DMS 273 (cell line): ENCODE measurements at regions not wholly inside any gene's neighbourhood (a gene's known extent, or its start where the extent isn't known, plus 50 kb on each side); places are given as distances from the start of the nearest gene placed in this dataset.

Experiments
- DNase-seq: peaks from one replicate; lab custom pipeline; 2025; ENCODE audit not compliant: unreplicated experiment; lab: John Stamatoyannopoulos, UW

- no peak for DNase-seq
Measured at GRCh38 chr18:41269294-41269693, 685.7 kb upstream of the PIK3C3 start.

GRCh38 chr18:41268271-41268670 is 686.8 kb upstream of the PIK3C3 start:
- DNase-seq: no peak

- no peak for DNase-seq
Measured at GRCh38 chr18:41266616-41267015, 688.4 kb upstream of the PIK3C3 start.

GRCh38 chr18:41266204-41266603 is 688.8 kb upstream of the PIK3C3 start:
- no peak for DNase-seq

GRCh38 chr18:41265047-41265446 is 690.0 kb upstream of the PIK3C3 start:
- DNase-seq: no peak

- DNase-seq: no peak
Measured at GRCh38 chr18:41263956-41264355, 691.1 kb upstream of the PIK3C3 start.

- no peak for DNase-seq
Measured at GRCh38 chr18:41262688-41263087, 692.3 kb upstream of the PIK3C3 start.

GRCh38 chr18:41244591-41245037 is 710.4 kb upstream of the PIK3C3 start:
- DNase-seq: no peak

GRCh38 chr18:41237317-41237716 is 717.7 kb upstream of the PIK3C3 start:
- DNase-seq: no peak

- DNase-seq: no peak
Measured at GRCh38 chr18:41231681-41232080, 723.4 kb upstream of the PIK3C3 start.

- no peak for DNase-seq
Measured at GRCh38 chr18:41227993-41228392, 727.0 kb upstream of the PIK3C3 start.

GRCh38 chr18:41226911-41227310 is 728.1 kb upstream of the PIK3C3 start:
- DNase-seq: peak; percentile 62

- DNase-seq: no peak
Measured at GRCh38 chr18:41226186-41226585, 728.8 kb upstream of the PIK3C3 start.

- DNase-seq: no peak
Measured at GRCh38 chr18:41216341-41217003, 738.6 kb upstream of the PIK3C3 start.

GRCh38 chr18:41207706-41208105 is 747.3 kb upstream of the PIK3C3 start:
- DNase-seq: no peak

- DNase-seq: no peak
Measured at GRCh38 chr18:41206341-41206830, 748.6 kb upstream of the PIK3C3 start.

- DNase-seq: no peak
Measured at GRCh38 chr18:41199212-41199611, 755.8 kb upstream of the PIK3C3 start.

GRCh38 chr18:41197967-41198366 is 757.1 kb upstream of the PIK3C3 start:
- DNase-seq: no peak

- no peak for DNase-seq
Measured at GRCh38 chr18:41170346-41170745, 784.7 kb upstream of the PIK3C3 start.

- no peak for DNase-seq
Measured at GRCh38 chr18:41165625-41166024, 789.4 kb upstream of the PIK3C3 start.

GRCh38 chr18:41162781-41163180 is 792.3 kb upstream of the PIK3C3 start:
- no peak for DNase-seq

GRCh38 chr18:41162191-41162590 is 792.8 kb upstream of the PIK3C3 start:
- no peak for DNase-seq
